ENCODE measurements at regions not wholly inside any gene's neighbourhood (a gene's known extent, or its start where the extent isn't known, plus 50 kb on each side); places are given as distances from the start of the nearest gene placed in this dataset.
A peak's percentile ranks its signal among the peaks of the same experiment; 100 is the strongest.
"Not testable (repeated sequence)": the region's sequence is repeated elsewhere in the genome, so short reads cannot be mapped to it uniquely, and the experiment has no call there.

- ATAC-seq = no peak
Measured at GRCh38 chr3:8145661-8146060, 356.0 kb upstream of the LMCD1 start.

- ATAC-seq = no peak
Measured at GRCh38 chr3:8147711-8148110, 353.9 kb upstream of the LMCD1 start.

DNA sequence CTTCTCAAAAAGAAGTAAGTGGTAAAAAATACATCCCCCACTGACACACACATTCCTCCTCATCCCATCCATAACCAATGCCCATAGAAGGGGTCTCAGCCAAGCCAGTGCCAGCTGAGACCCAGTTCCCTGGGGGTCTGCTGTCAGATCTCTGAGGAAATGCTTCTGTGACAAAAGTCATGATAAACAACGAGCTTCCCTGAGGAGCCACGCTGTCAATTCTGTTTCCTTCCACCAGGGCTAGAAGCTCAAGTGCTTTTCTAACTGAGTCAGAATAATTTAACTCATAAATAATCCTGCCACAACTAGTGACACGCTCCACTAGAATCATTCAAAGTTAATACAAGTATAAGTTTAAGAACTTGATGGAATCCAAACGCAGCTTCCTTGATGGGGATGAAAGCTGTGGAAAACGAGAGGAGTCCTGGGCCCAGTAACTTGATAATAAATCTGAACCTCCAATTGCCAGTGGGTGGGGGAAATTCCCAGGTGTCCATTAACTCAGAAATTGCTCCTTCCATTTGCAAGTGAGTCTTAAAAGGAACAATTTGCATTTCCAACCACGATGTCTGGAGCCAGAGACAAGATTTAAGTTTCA, 348.7 kb upstream of the LMCD1 start:
- no peak for ATAC-seq

DNA sequence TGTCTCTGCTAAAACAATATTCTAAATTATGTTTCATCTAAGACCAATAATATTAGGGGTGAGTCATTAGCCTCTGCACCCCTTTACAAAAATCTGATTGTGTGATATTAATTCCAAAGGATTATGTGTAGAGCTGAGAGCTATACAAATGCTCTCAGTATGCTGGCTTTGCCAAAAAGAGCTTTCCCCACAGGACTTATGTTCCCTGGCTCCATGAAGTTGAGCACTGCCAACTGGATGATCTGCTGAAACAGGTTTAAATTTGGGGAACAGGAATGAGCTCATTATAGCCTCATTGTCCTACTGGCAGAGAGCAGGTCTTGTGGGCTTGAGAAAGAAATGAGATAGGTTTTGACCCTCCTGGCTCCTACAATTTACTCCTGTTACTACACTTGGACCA, 347.8 kb upstream of the LMCD1 start:
- ATAC-seq = peak; percentile 94

GRCh38 chr3:8154617-8155016, 347.0 kb upstream of the LMCD1 start:
- ATAC-seq = no peak

DNA sequence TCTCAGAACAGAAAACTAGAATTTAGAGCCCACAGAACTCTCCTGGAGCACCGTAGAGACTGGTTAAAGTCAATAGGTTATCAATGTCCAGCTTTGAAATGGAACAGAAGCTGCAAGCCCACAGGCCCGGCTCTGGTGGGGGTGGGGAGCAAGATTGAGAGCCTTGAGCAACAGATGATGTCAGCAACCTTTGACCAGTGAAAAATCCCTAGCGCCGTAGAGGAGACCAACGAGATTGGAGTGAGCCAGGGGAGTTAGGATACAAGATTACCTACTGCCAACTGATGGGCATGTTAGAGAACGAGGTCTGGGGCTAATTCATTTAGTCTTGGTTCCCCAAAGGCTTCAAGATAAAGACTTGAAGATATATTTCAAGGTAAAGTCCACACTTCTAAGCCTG, 345.5 kb upstream of the LMCD1 start:
- no peak for ATAC-seq

DNA sequence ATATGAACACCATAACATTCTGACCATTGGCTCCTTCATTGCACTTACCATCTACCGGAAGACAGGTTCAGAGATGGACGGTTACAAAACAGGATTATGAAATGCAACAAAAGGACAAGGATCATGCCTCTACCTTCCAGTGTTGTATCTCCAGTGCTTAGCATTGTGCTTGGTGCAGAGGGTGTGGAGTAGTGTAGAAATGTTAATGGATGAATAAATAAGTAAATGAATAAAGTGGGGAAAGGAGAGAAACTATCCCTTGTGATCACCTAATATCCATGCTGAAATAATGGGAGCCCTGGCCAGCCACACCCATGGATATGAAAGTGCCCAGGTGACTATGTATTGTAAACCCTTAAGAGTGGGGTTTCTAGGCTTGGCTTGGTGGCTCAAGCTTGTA, 344.8 kb upstream of the LMCD1 start:
- ATAC-seq = no peak

- ATAC-seq = no peak
Measured at GRCh38 chr3:8157640-8158039, 344.0 kb upstream of the LMCD1 start.

- ATAC-seq = no peak
Measured at GRCh38 chr3:8164145-8164544, 337.5 kb upstream of the LMCD1 start.

DNA sequence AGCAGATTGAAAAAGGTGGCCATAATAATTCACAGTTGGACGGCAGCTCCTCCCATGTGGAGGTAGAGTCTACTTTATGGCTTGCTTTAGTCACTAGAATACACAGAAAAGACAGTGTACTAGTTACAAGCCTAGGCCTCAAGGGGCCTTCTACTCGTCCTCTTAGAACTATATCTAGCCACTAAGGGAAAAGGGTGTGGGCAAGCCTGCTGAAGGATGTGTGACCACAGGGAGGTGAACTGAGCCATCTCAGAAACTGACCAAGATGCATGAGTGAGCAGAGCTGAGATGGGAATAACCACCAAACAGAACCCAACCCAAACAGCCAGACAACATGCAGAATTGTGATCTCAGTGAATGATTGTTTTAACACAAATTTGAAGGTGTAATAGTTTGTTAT, 335.6 kb upstream of the LMCD1 start:
- no peak for ATAC-seq

DNA sequence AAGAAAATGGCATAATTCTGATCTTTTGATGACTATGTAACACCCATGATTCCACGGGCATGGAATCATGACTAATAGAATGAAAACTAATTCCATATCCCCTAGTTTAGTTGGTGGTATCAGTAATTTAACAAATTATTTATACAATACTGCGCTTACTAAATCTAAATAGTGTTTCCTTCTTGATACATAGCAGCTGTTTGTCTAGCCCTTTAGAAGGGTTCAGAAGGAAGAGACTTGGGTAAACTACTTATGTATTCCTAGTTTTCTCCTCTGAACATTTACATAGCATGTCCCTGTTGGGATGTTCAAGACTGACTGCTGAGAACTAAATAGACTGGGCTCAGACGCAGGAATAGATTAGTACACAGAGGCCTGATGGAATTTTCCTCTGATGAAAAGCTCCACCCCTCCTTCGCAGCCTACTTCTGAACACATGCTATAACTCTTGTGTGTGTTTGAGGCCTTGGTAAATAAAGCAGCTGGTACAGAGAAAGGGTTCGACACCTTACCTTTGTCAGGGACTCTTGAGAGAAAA, 330.6 kb upstream of the LMCD1 start:
- no peak for ATAC-seq

GRCh38 chr3:8173892-8174291, 327.7 kb upstream of the LMCD1 start:
- ATAC-seq = no peak

GRCh38 chr3:8176759-8177483, 324.7 kb upstream of the LMCD1 start:
- peak; percentile 98 for ATAC-seq

DNA sequence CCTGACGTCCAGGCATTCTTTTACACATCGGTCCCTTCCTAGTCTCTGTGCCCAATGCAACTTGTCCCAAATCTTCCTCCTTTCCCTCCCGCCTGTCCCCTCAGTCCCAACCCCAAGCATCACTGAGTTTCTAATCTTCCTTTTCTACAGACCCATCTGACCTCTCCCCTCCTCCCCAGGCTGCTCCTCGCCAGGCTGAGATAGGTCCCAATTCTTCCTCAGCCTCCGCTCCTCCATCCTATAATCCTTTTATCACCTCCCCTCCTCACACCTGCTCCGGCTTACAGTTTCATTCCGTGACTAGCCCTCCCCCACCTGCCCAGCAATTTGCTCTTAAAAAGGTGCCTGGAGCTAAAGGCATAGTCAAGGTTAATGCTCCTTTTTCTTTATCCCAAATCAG, 323.1 kb upstream of the LMCD1 start:
- ATAC-seq = not testable (repeated sequence)

DNA sequence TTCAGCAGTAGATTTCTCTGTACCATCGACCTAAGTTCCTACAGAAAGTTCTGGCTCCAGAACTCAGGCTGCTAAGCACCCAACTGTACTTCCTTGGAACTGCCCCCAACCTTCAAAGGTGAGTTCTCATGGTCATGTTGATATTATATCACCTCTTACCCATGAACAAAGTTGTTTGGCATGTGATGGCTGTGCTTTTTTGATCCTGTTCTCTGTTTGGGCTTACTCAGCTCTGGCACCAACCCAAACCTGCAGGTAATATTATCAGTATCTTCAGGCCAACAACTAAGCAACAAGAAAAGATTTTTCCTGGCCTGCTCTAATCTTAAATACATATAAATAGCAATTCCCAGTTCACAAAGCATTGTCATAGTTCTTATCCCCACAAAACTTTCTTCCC, 318.7 kb upstream of the LMCD1 start:
- ATAC-seq = no peak

DNA sequence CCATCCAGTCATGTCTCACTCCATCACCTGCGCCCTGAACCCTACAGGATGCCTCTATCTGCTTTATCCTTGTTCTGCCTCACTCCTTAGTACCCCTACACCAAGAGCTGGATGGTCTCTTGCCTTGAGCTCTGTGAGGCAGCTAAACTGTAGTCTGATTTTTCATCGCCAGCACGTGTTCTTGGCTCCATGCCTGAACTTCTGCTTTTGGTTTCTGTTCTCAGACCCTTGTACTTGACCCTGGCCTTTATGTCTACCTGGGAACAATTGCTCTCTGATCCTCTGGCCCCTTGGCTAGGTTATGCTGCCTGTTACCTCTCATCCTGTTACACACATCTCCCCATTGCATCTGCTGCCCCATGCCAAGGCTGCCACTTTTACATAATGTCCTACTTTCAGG, 318.0 kb upstream of the LMCD1 start:
- no peak for ATAC-seq

DNA sequence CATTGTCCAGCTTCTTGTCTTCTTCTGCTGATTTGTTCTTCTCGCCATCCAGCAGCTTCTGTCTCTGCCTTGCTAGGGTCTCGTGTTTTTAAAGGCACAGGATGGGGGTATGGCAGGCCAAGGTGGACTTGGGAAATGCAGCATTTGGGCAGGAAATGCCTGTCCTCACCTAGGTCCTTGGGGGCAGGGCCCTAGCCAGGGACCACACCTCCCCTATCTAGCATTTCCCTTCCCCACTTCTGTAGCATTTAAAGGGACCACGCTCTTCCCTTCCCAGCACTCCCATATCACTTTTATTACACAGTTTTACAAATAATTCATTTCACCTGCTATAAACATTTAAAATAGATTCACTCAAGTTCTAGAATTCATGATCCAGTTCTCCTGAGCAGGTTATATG, 315.4 kb upstream of the LMCD1 start:
- ATAC-seq = no peak

- ATAC-seq = no peak
Measured at GRCh38 chr3:8187996-8188395, 313.6 kb upstream of the LMCD1 start.

DNA sequence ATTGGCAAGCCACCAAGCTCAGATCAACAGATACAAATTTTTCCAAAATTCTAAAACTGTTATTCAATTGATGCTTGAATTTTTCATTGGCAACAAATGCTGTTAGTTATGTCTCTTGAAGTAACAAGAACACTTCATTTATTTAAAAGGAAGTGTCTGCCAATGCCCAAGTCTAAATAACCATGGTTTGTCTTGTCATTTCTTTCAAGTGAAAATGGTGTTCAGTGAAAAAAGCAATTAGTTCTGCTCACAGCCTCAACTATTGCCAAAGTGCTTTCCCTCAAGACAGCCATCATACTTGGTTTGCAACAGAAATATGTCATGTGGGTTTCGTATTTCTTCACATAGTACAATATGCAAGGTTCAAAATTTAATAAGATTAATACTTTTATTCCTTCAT, 312.6 kb upstream of the LMCD1 start:
- no peak for ATAC-seq

DNA sequence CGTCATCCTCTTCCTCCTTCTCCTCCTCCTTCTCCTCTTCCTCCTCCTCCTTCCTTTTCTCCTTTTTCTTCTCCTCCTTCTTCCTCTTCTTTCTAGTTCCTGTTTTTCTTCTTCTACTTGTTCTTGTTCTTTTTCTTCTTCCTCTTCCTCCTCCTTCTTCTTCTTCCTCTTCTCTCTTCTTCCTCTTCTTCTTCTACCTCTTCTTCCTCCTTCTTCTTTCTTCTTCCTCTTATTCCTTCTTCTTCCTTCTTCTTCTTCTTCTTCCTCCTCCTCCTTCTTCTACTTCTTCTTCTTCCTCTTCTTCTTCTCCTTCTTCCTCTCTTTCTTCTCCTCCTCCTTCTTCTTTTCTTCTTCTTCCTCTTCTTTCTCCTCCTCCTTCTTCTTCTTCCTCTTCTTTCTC, 310.2 kb upstream of the LMCD1 start:
- no peak for ATAC-seq

DNA sequence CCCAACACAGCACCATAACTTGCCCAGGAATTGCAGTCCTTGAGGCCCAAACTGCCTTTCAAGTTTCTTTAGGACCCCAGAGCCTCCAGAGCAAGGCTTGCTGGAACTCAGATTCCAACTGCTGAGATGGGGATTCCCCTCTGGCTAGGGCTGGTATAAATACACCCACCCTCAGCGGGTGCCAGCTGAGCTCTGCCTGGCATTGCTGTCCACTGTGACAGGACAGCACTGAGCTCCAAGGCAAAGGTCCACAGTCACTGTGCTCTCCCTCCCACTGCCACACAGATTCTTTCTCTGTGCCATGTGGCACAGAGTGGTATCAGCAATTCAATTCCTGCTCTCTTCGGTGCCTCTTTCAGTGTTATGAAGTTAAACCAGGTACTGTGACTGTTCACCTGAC, 304.2 kb upstream of the LMCD1 start:
- ATAC-seq = no peak

DNA sequence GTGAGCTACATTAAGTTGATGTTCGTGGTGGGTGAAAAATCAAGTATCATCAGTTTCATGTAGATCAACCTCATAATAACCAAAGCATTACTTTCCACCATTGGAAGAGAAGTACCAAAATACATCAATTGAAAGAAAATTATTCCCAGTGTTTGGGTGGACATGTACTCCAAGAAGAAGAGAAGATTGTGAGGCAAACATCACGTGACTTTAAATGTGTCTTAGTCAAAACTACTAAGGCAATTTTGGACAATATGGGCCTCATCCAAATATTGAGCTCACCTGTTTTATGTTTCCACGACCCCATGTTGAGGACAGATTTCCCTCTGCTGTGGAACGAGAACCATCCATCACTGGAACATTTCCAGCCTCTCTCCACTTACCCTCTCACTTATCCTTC, 303.0 kb upstream of the LMCD1 start:
- ATAC-seq = no peak

- no peak for ATAC-seq
Measured at GRCh38 chr3:8200996-8201395, 300.6 kb upstream of the LMCD1 start.

GRCh38 chr3:8201886-8202285, 299.7 kb upstream of the LMCD1 start:
- no peak for ATAC-seq

GRCh38 chr3:8204331-8204730, 297.3 kb upstream of the LMCD1 start:
- ATAC-seq = no peak

Measured in esophagus mucosa (tissue), 1 donor.